GM21825 (cell line): ENCODE measurements at regions not wholly inside any gene's neighbourhood (a gene's known extent, or its start where the extent isn't known, plus 50 kb on each side); places are given as distances from the start of the nearest gene placed in this dataset.

Experiments
- ATAC-seq: cut with Tn5 transposase; IDR thresholded peaks from one replicate; pipeline ENCODE4 v1.9.1; 2021; ENCODE audit warnings: mild to moderate bottlenecking, moderate library complexity; ENCODE audit not compliant: unreplicated experiment

- ATAC-seq, result no peak
These were observed 140.3 kb upstream of the SLC1A4 start for GRCh38 chr2:64848945-64849344.

GRCh38 chr2:64850642-64851041 lies 138.6 kb upstream of the SLC1A4 start:
- ATAC-seq, result no peak

- ATAC-seq, result no peak
These were observed 136.4 kb upstream of the SLC1A4 start for GRCh38 chr2:64852771-64853241.

GRCh38 chr2:64853306-64853705 lies 135.9 kb upstream of the SLC1A4 start:
- ATAC-seq, result no peak

- ATAC-seq, result no peak
These were observed 135.3 kb upstream of the SLC1A4 start for GRCh38 chr2:64853894-64854293.

- no peak for ATAC-seq
These were observed 134.4 kb upstream of the SLC1A4 start for GRCh38 chr2:64854773-64855237.

- ATAC-seq, result no peak
These were observed 131.4 kb upstream of the SLC1A4 start for GRCh38 chr2:64857581-64858471.

GRCh38 chr2:64858541-64859311 lies 130.5 kb upstream of the SLC1A4 start:
- no peak for ATAC-seq

- no peak for ATAC-seq
These were observed 129.6 kb upstream of the SLC1A4 start for GRCh38 chr2:64859312-64860212.

- ATAC-seq, result no peak
These were observed 128.8 kb upstream of the SLC1A4 start for GRCh38 chr2:64860276-64860885.

GRCh38 chr2:64860936-64861335 lies 128.3 kb upstream of the SLC1A4 start:
- no peak for ATAC-seq

GRCh38 chr2:64861452-64862397 lies 127.5 kb upstream of the SLC1A4 start:
- ATAC-seq, result no peak

- ATAC-seq, result no peak
These were observed 126.6 kb upstream of the SLC1A4 start for GRCh38 chr2:64862623-64863022.

- no peak for ATAC-seq
These were observed 125.9 kb upstream of the SLC1A4 start for GRCh38 chr2:64863097-64863820.

GRCh38 chr2:64865073-64865830 lies 123.9 kb upstream of the SLC1A4 start:
- peak; percentile 55 for ATAC-seq

- no peak for ATAC-seq
These were observed 123.3 kb upstream of the SLC1A4 start for GRCh38 chr2:64865831-64866345.

GRCh38 chr2:64866797-64867196 lies 122.4 kb upstream of the SLC1A4 start:
- ATAC-seq, result no peak
